K562 (cell line): ENCODE measurements at regions not wholly inside any gene's neighbourhood (a gene's known extent, or its start where the extent isn't known, plus 50 kb on each side); places are given as distances from the start of the nearest gene placed in this dataset.

Source experiments
- ATAC-seq: fragments of 200-7000 bp; cut with Tn5 transposase; 3 replicates; pipeline ENCODE4 v1.9.1; 2020; ENCODE audit warnings: moderate library complexity
- BruUV-seq: library from RNA; stranded (reverse); fragments of 400-500 nt; replicated peaks from 2 replicates; lab custom pipeline; 2021; lab: Mats Ljungman, UMichigan
- CTCF ChIA-PET: fragments of 300-600 bp; formaldehyde crosslinking; extraction: SDS; loops from one replicate; lab custom pipeline; 2021; ENCODE audit warnings: low intra/inter-chr PET ratio; lab: Yijun Ruan, JAX
- POLR2A ChIA-PET: fragments of 300-600, 350-650 bp; sonication (Branson Sonifier 250); formaldehyde crosslinking; extraction: SDS; loops from one replicate; lab custom pipeline; 2021; ENCODE audit warnings: antibody characterized with exemption, inconsistent platforms; lab: Yijun Ruan, JAX
- DNase-seq, 4 experiments: peaks; one replicate each; pipeline versions ENCODE4 v3.0.0 to v3.0.0-alpha.2; 2011 to 2018; ENCODE audit warnings: low spot score in 3 of 4, mixed read lengths in 3 of 4; ENCODE audit errors: extremely low read depth in 1 of 4
- FAIRE-seq: peaks from 2 replicates; lab custom pipeline; 2011; peaks lifted over from hg19 to GRCh38; lab: Jason Lieb, UNC
- H2AFZ ChIP-seq: 2 replicates; pipeline ENCODE4 v1.6.0; 2011; ENCODE audit warnings: low read depth, low read length, control low read depth, inconsistent platforms
- H3K27ac ChIP-seq: fragments of 200-600 bp; 3 replicates; pipeline ENCODE4 v1.8.0; 2011; ENCODE audit warnings: low read depth, mild to moderate bottlenecking, control low read depth, inconsistent platforms, low read length, moderate library complexity, mixed read lengths; ENCODE audit errors: extremely low read depth
- H3K27me3 ChIP-seq, 2 experiments: fragments of 300-600 bp in 1 of 2; 2 replicates in 1 of 2; 3 replicates in 1 of 2; pipeline versions ENCODE4 v1.6.0 to v1.8.0; 2011; ENCODE audit warnings: inconsistent platforms in 2 of 2, low read length in 2 of 2, mild to moderate bottlenecking in 1 of 2, mixed read lengths in 1 of 2, moderate library complexity in 1 of 2; ENCODE audit not compliant: control insufficient read depth in 2 of 2, insufficient read depth in 2 of 2
- H3K36me3 ChIP-seq: fragments of 300-600 bp; 3 replicates; pipeline ENCODE4 v1.8.0; 2011; ENCODE audit warnings: mild to moderate bottlenecking, low read length, inconsistent platforms; ENCODE audit not compliant: control insufficient read depth, insufficient read depth
- H3K4me1 ChIP-seq, 2 experiments: fragments of 200-600 bp in 1 of 2; replicated peaks in 1 of 2; 2 replicates in 1 of 2; 3 replicates in 1 of 2; pipeline versions ENCODE4 v1.5.1 to v1.8.0; 2011; ENCODE audit warnings: inconsistent platforms in 2 of 2, low read length in 2 of 2, mild to moderate bottlenecking in 1 of 2, mixed read lengths in 1 of 2, moderate library complexity in 1 of 2; ENCODE audit not compliant: control insufficient read depth in 2 of 2, insufficient read depth in 2 of 2
- H3K4me2 ChIP-seq: 2 replicates; pipeline ENCODE4 v1.6.1; 2011; ENCODE audit warnings: low read length, control low read depth, inconsistent platforms, mixed read lengths; ENCODE audit not compliant: insufficient read depth
- H3K4me3 ChIP-seq: fragments of 200-600 bp; sonication (generic), shearing (Covaris generic); 2 replicates; pipeline ENCODE4 v1.5.1; 2016; ENCODE audit warnings: control low read depth, inconsistent platforms
- H3K79me2 ChIP-seq: fragments of 200-600 bp; 3 replicates; pipeline ENCODE4 v1.8.0; 2011; ENCODE audit warnings: low read length, inconsistent platforms; ENCODE audit not compliant: control insufficient read depth, insufficient read depth
- H3K9ac ChIP-seq, 2 experiments: 2 replicates each; pipeline versions ENCODE4 v1.6.0 to v1.6.1; 2011; ENCODE audit warnings: low read depth in 2 of 2, low read length in 2 of 2, control low read depth in 1 of 2, inconsistent platforms in 1 of 2, mild to moderate bottlenecking in 1 of 2, mixed read lengths in 1 of 2; ENCODE audit not compliant: insufficient read depth in 1 of 2
- H3K9me1 ChIP-seq: one replicate; pipeline ENCODE4 v1.6.0; 2011; ENCODE audit warnings: inconsistent platforms, mild to moderate bottlenecking, low read length, moderate library complexity; ENCODE audit not compliant: control insufficient read depth, insufficient read depth
- H3K9me3 ChIP-seq: replicated peaks from 2 replicates; pipeline ENCODE4 v1.5.1; 2011; ENCODE audit warnings: low read depth, low read length, inconsistent platforms; ENCODE audit not compliant: control insufficient read depth, insufficient read depth
- H4K20me1 ChIP-seq: replicated peaks from 2 replicates; pipeline ENCODE4 v1.6.1; 2011; ENCODE audit warnings: low read length, inconsistent platforms, mixed read lengths; ENCODE audit not compliant: control insufficient read depth, insufficient read depth
- WGBS: fragments of 100-300 bp; shearing (Covaris generic); methylation state at CpG from one replicate; pipeline ENCODE4 v1.1.6; 2016; ENCODE audit warnings: low coverage, mixed read lengths; ENCODE audit not compliant: insufficient coverage; ENCODE audit errors: missing lambda C conversion rate; 5-methylcytosine and 5-hydroxymethylcytosine counted together
- in situ Hi-C: fragments of 300-500 bp; cut with MboI; formaldehyde crosslinking; loops from 4 replicates; pipeline ENCODE4 v1.15.0; 2018; ENCODE audit warnings: inconsistent platforms, mixed read lengths
- intact Hi-C: fragments of 100-400 bp; cut with micrococcal nuclease; formaldehyde crosslinking; loops from 2 replicates; pipeline ENCODE4 v1.14.2; 2022
- TF ChIP-seq, protein P1 (sequence below): IDR thresholded peaks from 2 replicates; pipeline ENCODE4 v1.6.1; 2012; ENCODE audit warnings: low read depth, low read length, improper control_type of control experiment, borderline replicate concordance
- TF ChIP-seq, protein P2 (sequence below): IDR thresholded peaks from 2 replicates; pipeline ENCODE4 v1.6.1; 2016; ENCODE audit warnings: missing genetic modification characterization, missing compliant biosample characterization

DNA sequence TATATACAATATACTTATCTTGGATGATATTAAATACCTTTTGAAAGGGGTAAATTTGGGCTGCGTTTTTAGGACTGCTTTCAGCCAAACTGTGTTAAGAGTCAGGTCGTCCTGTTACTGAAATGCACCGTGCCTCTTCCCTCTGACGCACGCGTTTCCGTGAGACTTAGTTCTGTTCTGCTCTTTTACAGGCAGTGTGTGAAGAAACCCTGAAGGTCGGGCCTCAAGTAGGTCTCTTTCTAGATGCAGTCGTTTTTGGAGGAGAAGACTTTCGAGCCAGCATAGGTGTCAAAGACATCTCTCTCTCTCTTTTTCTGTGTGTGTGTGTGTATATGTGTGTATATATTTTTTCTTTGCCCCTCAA lies 107.0 kb downstream of the ZIC5 start:
- Histone ChIP-seq H3K79me2 (no peaks in the 10 kb centered on the region), H3K27ac (no peak overlapping the region)
- TF ChIP-seq, protein P1, sequence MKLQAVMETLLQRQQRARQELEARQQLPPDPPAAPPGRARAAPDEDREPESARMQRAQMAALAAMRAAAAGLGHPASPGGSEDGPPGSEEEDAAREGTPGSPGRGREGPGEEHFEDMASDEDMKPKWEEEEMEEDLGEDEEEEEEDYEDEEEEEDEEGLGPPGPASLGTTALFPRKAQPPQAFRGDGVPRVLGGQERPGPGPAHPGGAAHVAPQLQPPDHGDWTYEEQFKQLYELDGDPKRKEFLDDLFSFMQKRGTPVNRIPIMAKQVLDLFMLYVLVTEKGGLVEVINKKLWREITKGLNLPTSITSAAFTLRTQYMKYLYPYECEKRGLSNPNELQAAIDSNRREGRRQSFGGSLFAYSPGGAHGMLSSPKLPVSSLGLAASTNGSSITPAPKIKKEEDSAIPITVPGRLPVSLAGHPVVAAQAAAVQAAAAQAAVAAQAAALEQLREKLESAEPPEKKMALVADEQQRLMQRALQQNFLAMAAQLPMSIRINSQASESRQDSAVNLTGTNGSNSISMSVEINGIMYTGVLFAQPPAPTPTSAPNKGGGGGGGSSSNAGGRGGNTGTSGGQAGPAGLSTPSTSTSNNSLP, result no peak
- TF ChIP-seq, protein P2, sequence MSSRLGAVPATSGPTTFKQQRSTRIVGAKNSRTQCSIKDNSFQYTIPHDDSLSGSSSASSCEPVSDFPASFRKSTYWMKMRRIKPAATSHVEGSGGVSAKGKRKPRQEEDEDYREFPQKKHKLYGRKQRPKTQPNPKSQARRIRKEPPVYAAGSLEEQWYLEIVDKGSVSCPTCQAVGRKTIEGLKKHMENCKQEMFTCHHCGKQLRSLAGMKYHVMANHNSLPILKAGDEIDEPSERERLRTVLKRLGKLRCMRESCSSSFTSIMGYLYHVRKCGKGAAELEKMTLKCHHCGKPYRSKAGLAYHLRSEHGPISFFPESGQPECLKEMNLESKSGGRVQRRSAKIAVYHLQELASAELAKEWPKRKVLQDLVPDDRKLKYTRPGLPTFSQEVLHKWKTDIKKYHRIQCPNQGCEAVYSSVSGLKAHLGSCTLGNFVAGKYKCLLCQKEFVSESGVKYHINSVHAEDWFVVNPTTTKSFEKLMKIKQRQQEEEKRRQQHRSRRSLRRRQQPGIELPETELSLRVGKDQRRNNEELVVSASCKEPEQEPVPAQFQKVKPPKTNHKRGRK, result no peak
- TF ChIP-seq, all 486 proteins: peak for 0
- H3K9ac ChIP-seq, result no peak overlapping the region
- ChIA-PET CTCF (no interaction called here), POLR2A (no interaction called here)
- BruUV-seq, result no TSS peak
- H3K9me3 ChIP-seq, result no peaks in the 10 kb centered on the region
- no peak overlapping the region for H3K4me2 ChIP-seq
- H2AFZ ChIP-seq, result no peak overlapping the region
- H3K4me1 ChIP-seq, result no peaks in the 10 kb centered on the region
- in situ Hi-C loops (no loop called here), intact Hi-C loops (no loop called here)
- H3K36me3 ChIP-seq, result no peaks in the 10 kb centered on the region
- no peaks in the 10 kb centered on the region for H3K9me1 ChIP-seq
- FAIRE-seq, result no peak
- no peak for DNase-seq
- 4% methylated on average over 10 of the region's 10 CpGs for WGBS
- ATAC-seq, result no peak
- peaks cover 13 to 20% of the 10 kb centered on the region in 2 experiments; a peak in 4 of 5 replicates for H3K27me3 ChIP-seq
- no peak overlapping the region for H3K4me3 ChIP-seq
- H4K20me1 ChIP-seq, result no peaks in the 10 kb centered on the region
